ENCODE measurements at regions not wholly inside any gene's neighbourhood (a gene's known extent, or its start where the extent isn't known, plus 50 kb on each side); places are given as distances from the start of the nearest gene placed in this dataset.

GRCh38 chr13:73244467-73244866, 185.7 kb downstream of the KLF5 start:
- H3K27me3 Mint-ChIP-seq (ENCODE audit: insufficient read depth, unreplicated experiment) = no peaks in the 10 kb centered on the region
- Histone ChIP-seq H3K4me3 (ENCODE audit: low read depth, low read length) (no peak overlapping the region), H3K36me3 (ENCODE audit: control insufficient read depth, insufficient read depth, low read length) (no peaks in the 10 kb centered on the region), H3K4me1 (peaks cover 25% of the 10 kb centered on the region), H3K9me3 (no peaks in the 10 kb centered on the region), H3K27me3 (replicated peaks; ENCODE audit: control insufficient read depth, insufficient read depth, low read length) (no peaks in the 10 kb centered on the region)
- DNase-seq = no peak
- H3K36me3 Mint-ChIP-seq (ENCODE audit: insufficient read depth, unreplicated experiment) = no peaks in the 10 kb centered on the region
- H3K27ac Mint-ChIP-seq (ENCODE audit: unreplicated experiment) = no peak overlapping the region
- BruUV-seq (replicated peaks) = no TSS peak
- POLR2A ChIA-PET = no interaction called here
- H3K9me3 Mint-ChIP-seq (ENCODE audit: unreplicated experiment) = no peaks in the 10 kb centered on the region
- H3K4me1 Mint-ChIP-seq (ENCODE audit: low read depth, unreplicated experiment) = peaks cover 35% of the 10 kb centered on the region
- CTCF ChIA-PET = no interaction called here
- intact Hi-C loops (cut with micrococcal nuclease; ENCODE audit: unreplicated experiment) = no loop called here
- no peak for TF ChIP-seq CTCF (IDR thresholded peaks at IDR 0.05; ENCODE audit: insufficient read depth in 1 of 2, low read depth in 1 of 2, low read length in 1 of 2, severe bottlenecking in 1 of 2, unreplicated experiment in 1 of 2)
- H3K4me3 Mint-ChIP-seq (ENCODE audit: unreplicated experiment) = no peak overlapping the region

- H3K27ac Mint-ChIP-seq (ENCODE audit: unreplicated experiment) = no peak overlapping the region
- intact Hi-C loops (cut with micrococcal nuclease; ENCODE audit: unreplicated experiment) = no loop called here
- CTCF ChIA-PET = no interaction called here
- no peak for TF ChIP-seq CTCF (IDR thresholded peaks at IDR 0.05; ENCODE audit: insufficient read depth in 1 of 2, low read depth in 1 of 2, low read length in 1 of 2, severe bottlenecking in 1 of 2, unreplicated experiment in 1 of 2)
- no peaks in the 10 kb centered on the region for H3K27me3 ChIP-seq (replicated peaks; ENCODE audit: control insufficient read depth, insufficient read depth, low read length)
- no peak overlapping the region for H3K4me3 ChIP-seq (ENCODE audit: low read depth, low read length)
- no TSS peak for BruUV-seq (replicated peaks)
- H3K4me1 Mint-ChIP-seq (ENCODE audit: low read depth, unreplicated experiment) = peaks cover 17% of the 10 kb centered on the region
- no peak for DNase-seq
- H3K9me3 ChIP-seq = no peaks in the 10 kb centered on the region
- peaks cover 8% of the 10 kb centered on the region; the same call in 1 of the 2 replicates for H3K4me1 ChIP-seq
- POLR2A ChIA-PET = no interaction called here
- no peaks in the 10 kb centered on the region for H3K36me3 Mint-ChIP-seq (ENCODE audit: insufficient read depth, unreplicated experiment)
- no peaks in the 10 kb centered on the region for H3K27me3 Mint-ChIP-seq (ENCODE audit: insufficient read depth, unreplicated experiment)
- no peaks in the 10 kb centered on the region for H3K36me3 ChIP-seq (ENCODE audit: control insufficient read depth, insufficient read depth, low read length)
- H3K9me3 Mint-ChIP-seq (ENCODE audit: unreplicated experiment) = no peaks in the 10 kb centered on the region
- H3K4me3 Mint-ChIP-seq (ENCODE audit: unreplicated experiment) = no peak overlapping the region
Measured at GRCh38 chr13:73242515-73243015, 183.8 kb downstream of the KLF5 start.

GRCh38 chr13:73240193-73240592, 181.4 kb downstream of the KLF5 start:
- POLR2A ChIA-PET = no interaction called here
- no TSS peak for BruUV-seq (replicated peaks)
- H3K36me3 ChIP-seq (ENCODE audit: control insufficient read depth, insufficient read depth, low read length) = no peaks in the 10 kb centered on the region
- intact Hi-C loops (cut with micrococcal nuclease; ENCODE audit: unreplicated experiment) = no loop called here
- Mint-ChIP-seq H3K4me3 (ENCODE audit: unreplicated experiment) (no peak overlapping the region), H3K36me3 (ENCODE audit: insufficient read depth, unreplicated experiment) (no peaks in the 10 kb centered on the region), H3K27me3 (ENCODE audit: insufficient read depth, unreplicated experiment) (no peaks in the 10 kb centered on the region), H3K4me1 (ENCODE audit: low read depth, unreplicated experiment) (peaks cover 6% of the 10 kb centered on the region), H3K27ac (ENCODE audit: unreplicated experiment) (no peak overlapping the region), H3K9me3 (ENCODE audit: unreplicated experiment) (no peaks in the 10 kb centered on the region)
- no peaks in the 10 kb centered on the region for H3K27me3 ChIP-seq (replicated peaks; ENCODE audit: control insufficient read depth, insufficient read depth, low read length)
- H3K4me1 ChIP-seq = peaks cover under 1% of the 10 kb centered on the region; the same call in 1 of the 2 replicates
- no peak for DNase-seq
- no peak overlapping the region for H3K4me3 ChIP-seq (ENCODE audit: low read depth, low read length)
- H3K9me3 ChIP-seq = no peaks in the 10 kb centered on the region
- TF ChIP-seq CTCF (IDR thresholded peaks at IDR 0.05; ENCODE audit: insufficient read depth in 1 of 2, low read depth in 1 of 2, low read length in 1 of 2, severe bottlenecking in 1 of 2, unreplicated experiment in 1 of 2) = no peak
- CTCF ChIA-PET = no interaction called here

Measured in Caco-2 (cell line).